Bronchial epithelial cell (primary cell): ENCODE measurements at regions not wholly inside any gene's neighbourhood (a gene's known extent, or its start where the extent isn't known, plus 50 kb on each side); places are given as distances from the start of the nearest gene placed in this dataset.
A peak's percentile ranks its signal among the peaks of the same experiment; 100 is the strongest.

Source experiments
- DNase-seq: peaks from one replicate; pipeline ENCODE4 v3.0.0-alpha.2; 2010; ENCODE audit warnings: low read depth
- FAIRE-seq: peaks from 2 replicates; lab custom pipeline; 2011; peaks lifted over from hg19 to GRCh38; lab: Jason Lieb, UNC
- H3K27me3 ChIP-seq: 2 replicates; pipeline ENCODE4 v1.5.1; 2011; ENCODE audit warnings: low read length; ENCODE audit not compliant: control insufficient read depth, insufficient read depth
- H3K36me3 ChIP-seq: 2 replicates; pipeline ENCODE4 v1.5.1; 2011; ENCODE audit warnings: low read length; ENCODE audit not compliant: control insufficient read depth, insufficient read depth
- H3K4me3 ChIP-seq: 2 replicates; pipeline ENCODE4 v1.5.1; 2011; ENCODE audit warnings: mild to moderate bottlenecking, low read depth, low read length, control low read depth
- TF ChIP-seq, protein P1 (sequence below): IDR thresholded peaks from 2 replicates; pipeline ENCODE4 v1.5.1; 2011; ENCODE audit warnings: mild to moderate bottlenecking, moderate library complexity, low read length, control low read depth, inconsistent platforms; ENCODE audit not compliant: insufficient read depth, severe bottlenecking

DNA sequence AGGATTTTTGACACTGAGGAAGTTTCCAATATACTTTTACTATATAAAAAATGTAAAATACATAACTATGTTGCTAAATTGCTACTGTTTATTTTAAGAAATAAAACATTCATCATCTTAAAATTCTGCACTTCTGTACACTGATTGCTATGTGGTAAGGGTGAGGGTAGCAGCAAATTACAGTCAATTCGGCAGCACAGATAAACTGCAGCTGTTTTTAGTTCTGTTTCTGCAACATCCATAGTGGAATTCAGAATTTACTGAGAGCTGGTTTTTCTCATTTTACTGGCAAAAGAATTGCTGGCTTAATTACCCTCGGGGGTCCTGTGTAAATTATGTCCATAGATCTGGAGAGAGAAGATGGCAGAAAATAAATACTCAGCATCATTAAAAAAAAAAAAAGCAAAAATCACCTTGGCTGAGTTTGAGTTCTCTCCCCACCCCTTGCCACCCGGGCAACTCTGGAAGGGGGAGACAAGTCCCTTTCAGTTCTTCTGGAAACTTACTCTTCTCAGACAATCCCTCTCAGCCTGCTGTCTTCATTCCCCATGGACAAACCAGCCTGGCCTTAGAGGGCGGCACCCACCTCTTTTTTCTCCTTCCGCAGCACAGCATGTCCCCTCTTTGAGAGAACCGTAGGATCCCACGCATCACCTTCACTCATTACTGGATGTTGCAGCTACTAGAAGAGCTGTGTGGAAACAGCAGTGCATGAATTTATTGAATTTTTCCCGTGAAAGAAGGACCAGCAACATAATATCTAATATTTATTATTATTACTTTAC, 501.1 kb upstream of the CELF2 start:
- TF ChIP-seq, protein P1, sequence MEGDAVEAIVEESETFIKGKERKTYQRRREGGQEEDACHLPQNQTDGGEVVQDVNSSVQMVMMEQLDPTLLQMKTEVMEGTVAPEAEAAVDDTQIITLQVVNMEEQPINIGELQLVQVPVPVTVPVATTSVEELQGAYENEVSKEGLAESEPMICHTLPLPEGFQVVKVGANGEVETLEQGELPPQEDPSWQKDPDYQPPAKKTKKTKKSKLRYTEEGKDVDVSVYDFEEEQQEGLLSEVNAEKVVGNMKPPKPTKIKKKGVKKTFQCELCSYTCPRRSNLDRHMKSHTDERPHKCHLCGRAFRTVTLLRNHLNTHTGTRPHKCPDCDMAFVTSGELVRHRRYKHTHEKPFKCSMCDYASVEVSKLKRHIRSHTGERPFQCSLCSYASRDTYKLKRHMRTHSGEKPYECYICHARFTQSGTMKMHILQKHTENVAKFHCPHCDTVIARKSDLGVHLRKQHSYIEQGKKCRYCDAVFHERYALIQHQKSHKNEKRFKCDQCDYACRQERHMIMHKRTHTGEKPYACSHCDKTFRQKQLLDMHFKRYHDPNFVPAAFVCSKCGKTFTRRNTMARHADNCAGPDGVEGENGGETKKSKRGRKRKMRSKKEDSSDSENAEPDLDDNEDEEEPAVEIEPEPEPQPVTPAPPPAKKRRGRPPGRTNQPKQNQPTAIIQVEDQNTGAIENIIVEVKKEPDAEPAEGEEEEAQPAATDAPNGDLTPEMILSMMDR: no peak
- Histone ChIP-seq H3K36me3 (no peaks in the 10 kb centered on the region), H3K4me3 (no peak overlapping the region), H3K27me3 (no peaks in the 10 kb centered on the region)
- DNase-seq: no peak
- FAIRE-seq: no peak

DNA sequence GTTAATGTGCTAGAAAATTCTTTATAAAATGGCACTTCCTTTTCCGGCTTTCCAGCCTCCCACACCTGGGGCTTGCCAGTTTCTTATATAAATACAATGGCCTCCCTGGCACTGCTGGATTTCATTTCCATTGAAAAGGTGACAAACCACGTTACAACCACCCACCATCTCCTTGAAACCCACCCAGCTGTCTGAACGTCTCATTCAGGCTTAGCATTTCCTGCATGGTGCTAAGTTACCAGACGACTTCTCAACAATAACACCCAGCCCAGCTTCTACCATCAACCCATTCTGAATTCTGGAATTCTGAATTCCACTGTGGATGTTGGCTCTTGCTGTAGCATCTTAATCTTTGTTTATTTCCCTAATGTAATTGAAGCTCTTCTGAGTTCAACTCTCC, 499.8 kb upstream of the CELF2 start:
- TF ChIP-seq, protein P1: no peak
- no peak for FAIRE-seq
- DNase-seq: no peak
- no peaks in the 10 kb centered on the region for H3K36me3 ChIP-seq
- H3K27me3 ChIP-seq: no peaks in the 10 kb centered on the region
- H3K4me3 ChIP-seq: no peak overlapping the region

DNA sequence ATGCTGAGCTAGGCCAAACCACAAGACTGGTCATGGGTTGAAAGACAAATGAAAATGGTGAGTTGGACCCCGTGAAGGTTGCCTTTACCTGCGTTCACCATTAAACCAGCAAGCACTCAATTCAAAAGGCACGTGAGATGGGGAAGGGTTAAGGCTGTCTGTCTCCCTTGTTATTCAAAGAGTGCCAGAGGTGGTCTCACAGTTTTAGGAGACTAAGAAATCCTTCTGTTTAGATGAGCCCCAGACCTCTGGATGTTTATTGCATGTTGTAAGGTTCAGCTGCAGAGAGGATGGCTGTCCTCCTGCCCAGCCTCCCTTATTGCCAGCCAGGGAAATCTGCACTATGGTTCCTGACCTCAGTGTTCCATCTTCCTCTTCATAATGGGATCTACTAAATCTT, 498.0 kb upstream of the CELF2 start:
- FAIRE-seq: peak; percentile 93
- no peak for DNase-seq
- TF ChIP-seq, protein P1: no peak
- Histone ChIP-seq H3K27me3 (no peaks in the 10 kb centered on the region), H3K4me3 (no peak overlapping the region), H3K36me3 (no peaks in the 10 kb centered on the region)

DNA sequence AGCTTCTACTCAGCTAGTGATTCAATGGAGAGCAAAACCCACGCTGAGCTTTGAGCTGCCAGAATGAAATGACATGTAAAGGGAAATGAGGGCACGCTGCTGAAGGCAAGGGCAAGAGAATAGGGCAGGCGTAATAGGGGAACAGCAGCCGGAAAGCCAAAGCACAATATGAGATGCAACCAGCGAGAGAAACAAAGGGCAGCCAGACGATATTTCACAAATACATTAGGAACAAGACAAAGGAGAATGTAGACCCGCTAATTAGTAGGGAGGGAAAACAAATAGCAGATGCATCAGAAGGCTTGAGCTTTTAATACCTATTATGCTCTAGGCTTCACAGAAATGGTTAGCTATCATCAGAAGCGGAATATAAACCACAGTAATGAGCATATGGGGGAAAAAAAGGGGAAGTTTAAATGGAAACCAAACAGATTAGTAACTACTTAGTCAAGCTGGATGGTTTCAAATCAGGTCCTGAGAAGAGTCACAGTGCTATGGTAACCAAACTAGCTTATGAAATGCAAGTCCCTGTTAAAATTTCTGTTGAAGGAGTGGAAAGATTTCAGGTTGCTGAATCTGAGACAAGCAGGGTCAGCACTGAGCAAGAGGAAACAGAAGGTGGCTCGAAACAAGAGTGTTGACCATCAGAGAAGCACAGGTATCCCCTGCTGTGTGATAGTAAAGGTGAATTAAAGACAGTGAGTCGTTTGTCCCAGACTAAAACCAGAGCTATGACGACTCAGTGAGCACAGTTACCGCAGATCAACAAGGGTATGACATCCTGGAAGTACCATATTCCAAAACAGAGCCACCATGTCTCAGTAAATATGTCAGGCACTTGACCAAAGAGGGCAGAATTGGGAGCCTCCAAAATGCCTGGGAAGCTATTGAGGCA, 496.9 kb upstream of the CELF2 start:
- TF ChIP-seq, protein P1: no peak
- H3K27me3 ChIP-seq: no peaks in the 10 kb centered on the region
- no peaks in the 10 kb centered on the region for H3K36me3 ChIP-seq
- DNase-seq: no peak
- H3K4me3 ChIP-seq: no peak overlapping the region
- FAIRE-seq: peak; percentile 94

DNA sequence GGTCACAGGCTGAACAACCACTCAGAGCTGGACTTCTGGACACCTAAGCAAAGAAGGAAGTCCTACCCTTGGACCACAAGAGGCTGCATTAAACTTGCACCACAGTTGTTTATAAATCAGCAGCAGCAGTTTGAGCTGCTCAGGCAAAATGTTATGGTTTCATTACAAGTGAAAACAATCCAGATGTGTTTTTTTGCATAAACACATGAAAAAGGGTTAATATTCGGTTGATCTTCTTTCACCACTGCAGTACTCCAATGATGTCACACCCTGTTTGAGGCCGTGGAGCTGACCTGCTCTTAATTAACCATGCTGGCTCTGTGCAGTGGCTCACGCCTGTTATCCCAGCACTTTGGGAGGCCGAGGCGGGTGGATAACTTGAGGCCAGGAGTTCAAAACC, 490.8 kb upstream of the CELF2 start:
- TF ChIP-seq, protein P1: no peak
- no peak for DNase-seq

More for the DNA sequence above, 490.8 kb upstream of the CELF2 start:
- Histone ChIP-seq H3K27me3 (no peaks in the 10 kb centered on the region), H3K4me3 (no peak overlapping the region), H3K36me3 (no peaks in the 10 kb centered on the region)
- no peak for FAIRE-seq
